Activated CD4-positive, alpha-beta T cell treated with anti-CD3 and anti-CD28 coated beads, Interleukin-2, amount 50 U/mL, for 24 hours (primary cell): ENCODE measurements at regions not wholly inside any gene's neighbourhood (a gene's known extent, or its start where the extent isn't known, plus 50 kb on each side); places are given as distances from the start of the nearest gene placed in this dataset.
"Not testable (repeated sequence)": the region's sequence is repeated elsewhere in the genome, so short reads cannot be mapped to it uniquely, and the experiment has no call there.

Experiments
- DNase-seq, 2 donors: peaks; one replicate each; pipeline ENCODE4 v3.0.0-alpha.2; 2020; ENCODE audit warnings: low read depth in 1 of 2, low spot score in 1 of 2

GRCh38 chr4:101670897-101671296 lies 119.6 kb upstream of the BANK1 start:
- no peak for DNase-seq

GRCh38 chr4:101670370-101670769 lies 120.2 kb upstream of the BANK1 start:
- no peak for DNase-seq

GRCh38 chr4:101669832-101670188 lies 120.7 kb upstream of the BANK1 start:
- no peak for DNase-seq

GRCh38 chr4:101669138-101669831 lies 121.2 kb upstream of the BANK1 start:
- DNase-seq: no peak

GRCh38 chr4:101667348-101667747 lies 123.2 kb upstream of the BANK1 start:
- no peak for DNase-seq

- no peak for DNase-seq
Measured at GRCh38 chr4:101660607-101661006, 129.9 kb upstream of the BANK1 start.

- DNase-seq: no peak
Measured at GRCh38 chr4:101655857-101656256, 134.7 kb upstream of the BANK1 start.

GRCh38 chr4:101655005-101655404 lies 135.5 kb upstream of the BANK1 start:
- no peak for DNase-seq

GRCh38 chr4:101651778-101652177 lies 138.8 kb upstream of the BANK1 start:
- DNase-seq: no peak

- DNase-seq: no peak
Measured at GRCh38 chr4:101649790-101650515, 140.6 kb upstream of the BANK1 start.

GRCh38 chr4:101647710-101648034 lies 142.9 kb upstream of the BANK1 start:
- no peak for DNase-seq

GRCh38 chr4:101644516-101644915 lies 146.0 kb upstream of the BANK1 start:
- DNase-seq: no peak

- no peak for DNase-seq
Measured at GRCh38 chr4:101643186-101643837, 147.2 kb upstream of the BANK1 start.

- not testable (repeated sequence) for DNase-seq
Measured at GRCh38 chr4:101632766-101633165, 157.8 kb upstream of the BANK1 start.

- DNase-seq: no peak
Measured at GRCh38 chr4:101630319-101630986, 160.1 kb upstream of the BANK1 start.

- DNase-seq: no peak
Measured at GRCh38 chr4:101621120-101621519, 169.4 kb upstream of the BANK1 start.

- DNase-seq: no peak
Measured at GRCh38 chr4:101615652-101616051, 174.9 kb upstream of the BANK1 start.

GRCh38 chr4:101606989-101607388 lies 183.5 kb upstream of the BANK1 start:
- not testable (repeated sequence) for DNase-seq

GRCh38 chr4:101604976-101605375 lies 185.6 kb upstream of the BANK1 start:
- DNase-seq: no peak

GRCh38 chr4:101600287-101600686 lies 190.2 kb upstream of the BANK1 start:
- DNase-seq: no peak

GRCh38 chr4:101599620-101600019 lies 190.9 kb upstream of the BANK1 start:
- DNase-seq: no peak
